Panc1 (cell line): ENCODE measurements at regions not wholly inside any gene's neighbourhood (a gene's known extent, or its start where the extent isn't known, plus 50 kb on each side); places are given as distances from the start of the nearest gene placed in this dataset.

Experiments used
- CTCF ChIP-seq: fragments of 450-650 bp; IDR thresholded peaks from 2 replicates; pipeline ENCODE4 v1.5.1; 2017; ENCODE audit warnings: mild to moderate bottlenecking
- POLR2AphosphoS5 ChIP-seq: IDR thresholded peaks from 2 replicates; pipeline ENCODE4 v1.6.1; 2012; ENCODE audit warnings: mild to moderate bottlenecking, low read depth, low read length, moderate library complexity

GRCh38 chr14:29354486-29354885 is 573.2 kb downstream of the PRKD1 start:
- TF ChIP-seq CTCF (no peak), POLR2AphosphoS5 (no peak)
